GM06990 (cell line): ENCODE measurements at regions not wholly inside any gene's neighbourhood (a gene's known extent, or its start where the extent isn't known, plus 50 kb on each side); places are given as distances from the start of the nearest gene placed in this dataset.

ENCODE experiments used
- DNase-seq: peaks from one replicate; pipeline ENCODE4 v3.0.0-alpha.2; 2011; ENCODE audit not compliant: insufficient read length; ENCODE audit errors: extremely low read depth
- H3K27me3 ChIP-seq: replicated peaks from 2 replicates; pipeline ENCODE4 v1.6.0; 2011; ENCODE audit warnings: low read length; ENCODE audit not compliant: control insufficient read depth, insufficient read depth
- H3K36me3 ChIP-seq: 2 replicates; pipeline ENCODE4 v1.5.1; 2011; ENCODE audit warnings: low read length; ENCODE audit not compliant: control insufficient read depth, insufficient read depth
- H3K4me3 ChIP-seq: replicated peaks from 2 replicates; pipeline ENCODE4 v1.5.1; 2011; ENCODE audit warnings: low read depth, mild to moderate bottlenecking, control low read depth, low read length
- CTCF ChIP-seq: IDR thresholded peaks from 2 replicates; pipeline ENCODE4 v1.5.1; 2011; ENCODE audit warnings: low read length, control low read depth, mild to moderate bottlenecking, inconsistent platforms; ENCODE audit not compliant: insufficient read depth, poor library complexity, severe bottlenecking

- no peak for TF ChIP-seq CTCF
- Histone ChIP-seq H3K27me3 (no peaks in the 10 kb centered on the region), H3K4me3 (no peak overlapping the region), H3K36me3 (no peaks in the 10 kb centered on the region)
- no peak for DNase-seq
These were observed 2167.9 kb upstream of the C9orf72 start for GRCh38 chr9:29741169-29741568.

GRCh38 chr9:29750062-29750461 lies 2176.8 kb upstream of the C9orf72 start:
- H3K36me3 ChIP-seq: no peaks in the 10 kb centered on the region
- TF ChIP-seq CTCF: no peak
- DNase-seq: no peak
- no peak overlapping the region for H3K4me3 ChIP-seq
- no peaks in the 10 kb centered on the region for H3K27me3 ChIP-seq

GRCh38 chr9:29751226-29751625 lies 2177.9 kb upstream of the C9orf72 start:
- TF ChIP-seq CTCF: no peak
- no peaks in the 10 kb centered on the region for H3K36me3 ChIP-seq
- no peak for DNase-seq
- no peaks in the 10 kb centered on the region for H3K27me3 ChIP-seq
- no peak overlapping the region for H3K4me3 ChIP-seq

- no peak for DNase-seq
- no peak overlapping the region for H3K4me3 ChIP-seq
- no peak for TF ChIP-seq CTCF
These were observed 2180.4 kb upstream of the C9orf72 start for GRCh38 chr9:29753638-29754037.

GRCh38 chr9:29769019-29769418 lies 2195.7 kb upstream of the C9orf72 start:
- H3K4me3 ChIP-seq: no peak overlapping the region
- no peak for TF ChIP-seq CTCF
- no peaks in the 10 kb centered on the region for H3K36me3 ChIP-seq
- no peaks in the 10 kb centered on the region for H3K27me3 ChIP-seq
- DNase-seq: no peak

More at GRCh38 chr9:29753638-29754037, 2180.4 kb upstream of the C9orf72 start:
- no peaks in the 10 kb centered on the region for H3K27me3 ChIP-seq
- no peaks in the 10 kb centered on the region for H3K36me3 ChIP-seq

- Histone ChIP-seq H3K27me3 (no peaks in the 10 kb centered on the region), H3K4me3 (no peak overlapping the region), H3K36me3 (no peaks in the 10 kb centered on the region)
- no peak for DNase-seq
- TF ChIP-seq CTCF: no peak
These were observed 2200.4 kb upstream of the C9orf72 start for GRCh38 chr9:29773676-29774075.
